Body of pancreas (tissue), 4 donors: ENCODE measurements at regions not wholly inside any gene's neighbourhood (a gene's known extent, or its start where the extent isn't known, plus 50 kb on each side); places are given as distances from the start of the nearest gene placed in this dataset.

Experiments
- ATAC-seq: fragments of 150-250 bp; one replicate; pipeline ENCODE4 v1.9.1; 2016
- DNase-seq, 4 donors: peaks; one replicate each; pipeline ENCODE4 v3.0.0-alpha.2; 2019
- H3K27ac ChIP-seq, 4 donors: fragments of 200-600 bp; sonication (generic); 1 replicate in 3 of 4; 2 replicates in 1 of 4; pipeline versions ENCODE4 v1.5.1 to v1.6.1; 2016 to 2019; ENCODE audit warnings: mild to moderate bottlenecking in 1 of 4, mixed read lengths in 1 of 4, moderate library complexity in 1 of 4
- H3K27me3 ChIP-seq, 2 donors: fragments of 200-600 bp; sonication (generic); one replicate each; pipeline ENCODE4 v1.6.0; 2016; ENCODE audit warnings: mild to moderate bottlenecking in 1 of 2
- H3K36me3 ChIP-seq, 2 donors: fragments of 200-600 bp; sonication (generic); replicated peaks in 1 of 2; 2 replicates each; pipeline ENCODE4 v1.5.1; 2016; ENCODE audit warnings: low read depth in 2 of 2; ENCODE audit not compliant: insufficient read depth in 1 of 2
- H3K4me1 ChIP-seq: fragments of 200-600 bp; sonication (generic); one replicate; pipeline ENCODE4 v1.6.0; 2016
- H3K4me3 ChIP-seq, 2 donors: fragments of 200-600 bp; sonication (generic); 1 replicate in 1 of 2; 2 replicates in 1 of 2; pipeline ENCODE4 v1.5.1; 2016 to 2019
- H3K9me3 ChIP-seq, 3 donors: fragments of 200-600 bp; sonication (generic); 1 replicate in 2 of 3; 2 replicates in 1 of 3; pipeline ENCODE4 v1.5.1; 2016
- CTCF ChIP-seq, 7 experiments: fragments of 450-650 bp in 4 of 7; fragments of 200-600 bp in 3 of 7; sonication (generic) in 3 of 7; IDR thresholded peaks; one replicate each; pipeline ENCODE4 v1.5.1; 2016 to 2019; ENCODE audit warnings: antibody characterized with exemption in 7 of 7
- POLR2A ChIP-seq, 3 donors: fragments of 450-650 bp; IDR thresholded peaks; one replicate each; pipeline ENCODE4 v1.6.1; 2016; ENCODE audit warnings: antibody characterized with exemption in 3 of 3, mild to moderate bottlenecking in 2 of 3
- WGBS, 2 donors: methylation state at CpG; one replicate each; pipeline ENCODE4 v1.1.5; 2017; 5-methylcytosine and 5-hydroxymethylcytosine counted together
- intact Hi-C: fragments of 100-400 bp; cut with DNase I; formaldehyde crosslinking; loops from one replicate; pipeline ENCODE4 v1.15.1; 2023

GRCh38 chr11:111183706-111184105 lies 61.8 kb upstream of the POU2AF2 start:
- no peak overlapping the region for H3K4me3 ChIP-seq
- no peak for ATAC-seq
- DNase-seq: no peak
- no peaks in the 10 kb centered on the region for H3K4me1 ChIP-seq
- H3K36me3 ChIP-seq: no peaks in the 10 kb centered on the region
- no peak for TF ChIP-seq POLR2A (IDR thresholded peaks at IDR 0.05)
- no peak for TF ChIP-seq CTCF (IDR thresholded peaks at IDR 0.05)
- intact Hi-C loops: no loop called here
- no peaks in the 10 kb centered on the region for H3K9me3 ChIP-seq
- H3K27ac ChIP-seq: no peak overlapping the region
- H3K27me3 ChIP-seq: no peaks in the 10 kb centered on the region

DNA sequence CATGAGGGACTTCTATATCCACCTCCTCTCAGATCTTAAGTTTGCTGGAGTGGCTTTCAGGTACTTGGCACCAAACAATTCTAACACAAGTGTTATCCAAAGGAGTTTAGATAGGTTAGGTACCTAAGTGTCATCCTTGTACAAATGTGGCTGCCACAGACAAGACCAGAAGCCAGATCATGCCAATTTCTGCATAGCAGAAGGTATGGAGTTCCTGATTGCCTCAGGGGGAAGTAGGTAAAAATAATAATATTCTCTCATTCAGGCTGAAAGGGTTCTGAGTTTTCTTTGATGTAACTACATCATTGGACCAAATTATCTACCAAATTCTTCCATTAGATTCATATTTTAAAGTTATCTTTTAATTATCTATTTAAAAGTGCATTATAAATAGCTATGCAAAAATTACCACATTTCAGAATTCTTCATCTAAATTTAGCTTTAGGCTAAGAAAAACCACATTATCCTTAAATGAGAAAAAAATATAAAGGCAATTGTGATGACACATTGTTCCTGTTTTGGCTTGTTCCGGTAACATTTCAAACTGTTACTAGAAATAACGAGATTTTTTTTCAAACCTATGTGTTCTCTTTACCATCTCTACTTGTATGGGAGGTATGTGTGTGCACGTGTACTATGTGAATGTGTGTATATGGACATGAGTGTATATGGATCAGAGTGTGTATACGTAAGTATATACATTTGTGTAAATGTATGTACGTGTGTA lies 66.2 kb upstream of the POU2AF2 start:
- Histone ChIP-seq H3K27me3 (no peaks in the 10 kb centered on the region), H3K9me3 (no peaks in the 10 kb centered on the region), H3K4me1 (no peaks in the 10 kb centered on the region), H3K4me3 (no peak overlapping the region), H3K27ac (no peak overlapping the region), H3K36me3 (no peaks in the 10 kb centered on the region)
- no peak for ATAC-seq
- 48 to 58% methylated on average over 5 of the region's 5 CpGs for WGBS, 2 donors
- no peak for DNase-seq
- intact Hi-C loops: no loop called here
- TF ChIP-seq POLR2A (IDR thresholded peaks at IDR 0.05): no peak
- TF ChIP-seq CTCF (IDR thresholded peaks at IDR 0.05): no peak

GRCh38 chr11:111177037-111177871 lies 68.3 kb upstream of the POU2AF2 start:
- Histone ChIP-seq H3K4me1 (no peaks in the 10 kb centered on the region), H3K36me3 (no peaks in the 10 kb centered on the region), H3K9me3 (no peaks in the 10 kb centered on the region), H3K27me3 (no peaks in the 10 kb centered on the region), H3K27ac (no peak overlapping the region), H3K4me3 (no peak overlapping the region)
- no peak for DNase-seq
- no peak for ATAC-seq
- TF ChIP-seq POLR2A (IDR thresholded peaks at IDR 0.05): no peak
- TF ChIP-seq CTCF (IDR thresholded peaks at IDR 0.05): no peak
- intact Hi-C loops: no loop called here

GRCh38 chr11:111176603-111177002 lies 68.9 kb upstream of the POU2AF2 start:
- Histone ChIP-seq H3K27me3 (no peaks in the 10 kb centered on the region), H3K36me3 (no peaks in the 10 kb centered on the region), H3K27ac (no peak overlapping the region), H3K4me1 (no peaks in the 10 kb centered on the region), H3K9me3 (no peaks in the 10 kb centered on the region), H3K4me3 (no peak overlapping the region)
- DNase-seq: no peak
- no peak for ATAC-seq
- WGBS, 2 donors: 76 to 81% methylated on average over 4 of the region's 4 CpGs
- TF ChIP-seq CTCF (IDR thresholded peaks at IDR 0.05) (no peak), POLR2A (IDR thresholded peaks at IDR 0.05) (no peak)
- intact Hi-C loops: no loop called here
